Parathyroid adenoma (tissue), 2 donors: ENCODE measurements at regions not wholly inside any gene's neighbourhood (a gene's known extent, or its start where the extent isn't known, plus 50 kb on each side); places are given as distances from the start of the nearest gene placed in this dataset.

Experiments
- H2AFZ ChIP-seq: fragments of 300-600 bp; sonication (generic); one replicate; pipeline ENCODE4 v1.7.0; 2017; ENCODE audit warnings: antibody characterized with exemption, mild to moderate bottlenecking
- H3K27ac ChIP-seq: fragments of 300-600 bp; sonication (generic); one replicate; pipeline ENCODE4 v1.7.0; 2017
- H3K27me3 ChIP-seq: fragments of 300-600 bp; sonication (generic); one replicate; pipeline ENCODE4 v1.7.0; 2017; ENCODE audit warnings: low read length; ENCODE audit not compliant: control insufficient read depth, insufficient read depth
- H3K36me3 ChIP-seq: fragments of 300-600 bp; sonication (generic); one replicate; pipeline ENCODE4 v1.7.0; 2017; ENCODE audit warnings: low read length; ENCODE audit not compliant: control insufficient read depth, insufficient read depth
- H3K4me1 ChIP-seq: fragments of 300-600 bp; sonication (generic); one replicate; pipeline ENCODE4 v1.7.0; 2017; ENCODE audit warnings: control low read depth
- H3K4me2 ChIP-seq: fragments of 300-600 bp; sonication (generic); one replicate; pipeline ENCODE4 v1.7.0; 2017; ENCODE audit warnings: low read length
- H3K4me3 ChIP-seq: fragments of 300-600 bp; sonication (generic); one replicate; pipeline ENCODE4 v1.7.0; 2017; ENCODE audit warnings: low read depth, low read length
- H3K79me2 ChIP-seq: fragments of 300-600 bp; sonication (generic); one replicate; pipeline ENCODE4 v1.7.0; 2017; ENCODE audit warnings: control low read depth
- H3K9ac ChIP-seq: fragments of 300-600 bp; sonication (generic); one replicate; pipeline ENCODE4 v1.7.0; 2017; ENCODE audit warnings: mild to moderate bottlenecking
- H3K9me3 ChIP-seq: fragments of 300-600 bp; sonication (generic); one replicate; pipeline ENCODE4 v1.7.0; 2017; ENCODE audit warnings: low read length; ENCODE audit not compliant: control insufficient read depth
- CTCF ChIP-seq: fragments of 300-600 bp; sonication (generic); IDR thresholded peaks from one replicate; pipeline ENCODE4 v1.7.0; 2017; ENCODE audit warnings: antibody characterized with exemption, mild to moderate bottlenecking
- donor health status: primary hyperparathyroidism.

- no peaks in the 10 kb centered on the region for H3K27me3 ChIP-seq
- no peaks in the 10 kb centered on the region for H3K9me3 ChIP-seq
- H3K4me3 ChIP-seq: no peak overlapping the region
- no peak overlapping the region for H3K4me2 ChIP-seq
- no peak overlapping the region for H3K9ac ChIP-seq
- no peak overlapping the region for H2AFZ ChIP-seq
- no peaks in the 10 kb centered on the region for H3K79me2 ChIP-seq
- H3K36me3 ChIP-seq: no peaks in the 10 kb centered on the region
- H3K27ac ChIP-seq: no peak overlapping the region
- no peak for TF ChIP-seq CTCF
- H3K4me1 ChIP-seq: no peaks in the 10 kb centered on the region
These were observed 232.1 kb upstream of the NAV2 start for GRCh38 chr11:19480540-19480939.

GRCh38 chr11:19478891-19479290, 233.7 kb upstream of the NAV2 start:
- TF ChIP-seq CTCF: no peak
- H3K27me3 ChIP-seq: no peaks in the 10 kb centered on the region
- no peak overlapping the region for H3K4me2 ChIP-seq
- no peak overlapping the region for H3K4me3 ChIP-seq
- no peaks in the 10 kb centered on the region for H3K79me2 ChIP-seq
- H3K36me3 ChIP-seq: no peaks in the 10 kb centered on the region
- no peak overlapping the region for H3K27ac ChIP-seq
- no peak overlapping the region for H2AFZ ChIP-seq
- no peaks in the 10 kb centered on the region for H3K4me1 ChIP-seq
- H3K9me3 ChIP-seq: no peaks in the 10 kb centered on the region
- no peak overlapping the region for H3K9ac ChIP-seq

- no peak overlapping the region for H3K4me3 ChIP-seq
- H3K79me2 ChIP-seq: no peaks in the 10 kb centered on the region
These were observed 234.4 kb upstream of the E2F8 start for GRCh38 chr11:19474954-19475721.

GRCh38 chr11:19474211-19474610, 233.5 kb upstream of the E2F8 start:
- Histone ChIP-seq H3K79me2 (no peaks in the 10 kb centered on the region), H3K4me3 (no peak overlapping the region), H3K9me3 (no peaks in the 10 kb centered on the region), H3K9ac (no peak overlapping the region), H3K27me3 (no peaks in the 10 kb centered on the region), H2AFZ (no peak overlapping the region), H3K27ac (no peak overlapping the region), H3K4me2 (no peak overlapping the region), H3K36me3 (no peaks in the 10 kb centered on the region), H3K4me1 (no peaks in the 10 kb centered on the region)
- TF ChIP-seq CTCF: no peak

More at GRCh38 chr11:19474954-19475721, 234.4 kb upstream of the E2F8 start:
- Histone ChIP-seq H3K27me3 (no peaks in the 10 kb centered on the region), H3K27ac (no peak overlapping the region), H3K4me2 (no peak overlapping the region), H2AFZ (no peak overlapping the region), H3K4me1 (no peaks in the 10 kb centered on the region), H3K36me3 (no peaks in the 10 kb centered on the region), H3K9me3 (no peaks in the 10 kb centered on the region), H3K9ac (no peak overlapping the region)
- no peak for TF ChIP-seq CTCF

- TF ChIP-seq CTCF: no peak
- no peaks in the 10 kb centered on the region for H3K4me1 ChIP-seq
- H3K27ac ChIP-seq: no peak overlapping the region
These were observed 231.9 kb upstream of the E2F8 start for GRCh38 chr11:19472679-19473078.

More at GRCh38 chr11:19472679-19473078, 231.9 kb upstream of the E2F8 start:
- Histone ChIP-seq H3K4me2 (no peak overlapping the region), H3K4me3 (no peak overlapping the region), H3K79me2 (no peaks in the 10 kb centered on the region), H2AFZ (no peak overlapping the region), H3K27me3 (no peaks in the 10 kb centered on the region), H3K9me3 (no peaks in the 10 kb centered on the region), H3K9ac (no peak overlapping the region), H3K36me3 (no peaks in the 10 kb centered on the region)
